NCI-H510A treated with DMSO at 0.1 percent for 48 hours (cell line): ENCODE measurements at regions not wholly inside any gene's neighbourhood (a gene's known extent, or its start where the extent isn't known, plus 50 kb on each side); places are given as distances from the start of the nearest gene placed in this dataset.

Experiments
- DNase-seq: peaks from one replicate; lab custom pipeline; 2025; lab: John Stamatoyannopoulos, UW

- peak; percentile 35 for DNase-seq
Observed at GRCh38 chr18:78528411-78529258, 451.0 kb upstream of the SALL3 start.

- no peak for DNase-seq
Observed at GRCh38 chr18:78531637-78532036, 448.0 kb upstream of the SALL3 start.

- DNase-seq, result no peak
Observed at GRCh38 chr18:78538669-78539440, 440.8 kb upstream of the SALL3 start.

DNA sequence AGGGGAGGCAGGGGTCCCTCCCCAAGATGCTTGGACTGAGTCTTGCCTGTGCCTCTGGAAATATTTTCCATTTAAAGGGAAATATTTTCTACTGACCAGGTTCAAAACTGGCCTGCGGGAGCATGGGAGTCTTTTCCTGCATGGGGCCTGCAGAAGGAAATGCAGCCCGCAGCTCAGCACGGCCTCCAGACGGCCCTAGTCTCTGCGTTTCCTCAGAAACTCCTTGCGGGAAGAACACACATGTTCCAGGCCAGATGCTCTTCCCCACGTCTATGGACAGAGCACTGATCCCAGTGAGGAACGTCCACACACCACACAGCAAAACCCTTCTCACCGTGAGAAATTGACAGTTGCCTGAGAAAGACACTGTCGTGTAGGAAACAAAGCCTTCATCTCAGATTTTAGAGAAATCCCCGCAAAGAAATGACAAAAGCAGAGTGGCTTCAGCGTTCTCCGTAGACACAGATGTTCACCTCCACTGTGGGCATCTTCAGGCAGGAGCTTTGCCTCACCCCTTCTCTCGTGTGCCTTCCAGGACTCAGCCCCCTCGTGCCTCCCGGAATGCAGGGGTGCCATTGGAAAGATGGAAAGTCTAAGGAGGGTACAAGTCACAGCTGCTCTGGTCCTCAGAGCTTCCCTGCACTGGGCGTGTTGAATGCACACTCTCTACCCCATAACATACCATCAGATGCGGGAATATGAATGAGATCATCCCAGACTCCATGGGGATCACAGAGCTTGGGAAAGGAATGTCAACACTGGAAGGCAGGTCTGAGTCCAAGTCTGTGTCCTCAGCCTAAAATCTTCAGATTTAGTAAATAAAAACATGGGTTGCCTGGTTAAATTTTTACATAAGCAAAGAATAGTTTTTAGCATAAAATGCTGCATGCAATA lies 438.7 kb upstream of the SALL3 start:
- DNase-seq, result no peak

- DNase-seq, result no peak
Observed at GRCh38 chr18:78542204-78542603, 437.4 kb upstream of the SALL3 start.

DNA sequence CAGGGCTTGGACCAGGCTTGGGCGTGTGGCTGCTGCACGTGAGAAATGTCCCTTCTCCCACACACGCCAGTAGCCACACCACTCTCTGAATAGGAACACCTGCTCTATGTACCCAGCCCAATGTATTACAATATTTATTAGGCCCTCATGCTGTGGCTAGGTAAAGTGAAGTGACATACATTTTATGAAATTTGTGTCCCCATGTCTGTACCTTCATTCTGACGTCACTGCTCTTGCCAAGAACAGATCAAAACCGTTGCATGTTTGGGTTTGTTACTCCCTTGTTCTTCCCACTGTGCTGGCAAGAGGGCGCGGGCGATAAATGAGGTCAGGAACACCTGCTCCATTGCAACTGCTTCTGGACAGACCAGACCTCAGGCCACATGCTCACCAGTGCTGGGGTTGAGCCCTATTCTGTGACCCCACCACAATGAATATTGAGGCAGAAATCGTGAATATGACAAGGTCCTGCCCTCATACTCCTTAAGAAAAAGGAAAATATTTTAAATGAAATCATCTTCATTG lies 436.4 kb upstream of the SALL3 start:
- DNase-seq, result no peak

GRCh38 chr18:78546281-78546680 lies 433.3 kb upstream of the SALL3 start:
- DNase-seq, result no peak

DNA sequence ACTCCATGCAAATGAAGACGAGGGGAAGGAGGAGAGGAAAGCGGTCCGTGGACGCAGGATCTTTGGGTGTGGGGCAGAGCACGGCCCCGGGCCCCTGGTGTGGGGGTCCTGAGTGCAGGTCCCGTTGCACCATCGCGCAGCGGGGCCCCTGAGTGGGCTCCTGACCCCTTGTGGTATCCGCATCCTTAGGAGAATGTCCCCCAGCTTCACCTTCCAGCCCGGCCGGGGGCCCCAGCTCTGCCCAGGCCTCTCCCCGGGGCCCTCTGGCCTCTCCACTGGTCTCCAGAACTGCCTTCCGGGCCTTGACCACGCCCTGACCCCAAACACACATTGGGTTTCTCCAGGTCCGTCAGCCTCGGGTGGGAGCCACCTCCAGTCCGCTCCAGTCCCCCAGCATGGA lies 431.8 kb upstream of the SALL3 start:
- DNase-seq, result no peak

GRCh38 chr18:78548261-78549058 lies 431.2 kb upstream of the SALL3 start:
- no peak for DNase-seq

- DNase-seq, result no peak
Observed at GRCh38 chr18:78549971-78550370, 429.6 kb upstream of the SALL3 start.

DNA sequence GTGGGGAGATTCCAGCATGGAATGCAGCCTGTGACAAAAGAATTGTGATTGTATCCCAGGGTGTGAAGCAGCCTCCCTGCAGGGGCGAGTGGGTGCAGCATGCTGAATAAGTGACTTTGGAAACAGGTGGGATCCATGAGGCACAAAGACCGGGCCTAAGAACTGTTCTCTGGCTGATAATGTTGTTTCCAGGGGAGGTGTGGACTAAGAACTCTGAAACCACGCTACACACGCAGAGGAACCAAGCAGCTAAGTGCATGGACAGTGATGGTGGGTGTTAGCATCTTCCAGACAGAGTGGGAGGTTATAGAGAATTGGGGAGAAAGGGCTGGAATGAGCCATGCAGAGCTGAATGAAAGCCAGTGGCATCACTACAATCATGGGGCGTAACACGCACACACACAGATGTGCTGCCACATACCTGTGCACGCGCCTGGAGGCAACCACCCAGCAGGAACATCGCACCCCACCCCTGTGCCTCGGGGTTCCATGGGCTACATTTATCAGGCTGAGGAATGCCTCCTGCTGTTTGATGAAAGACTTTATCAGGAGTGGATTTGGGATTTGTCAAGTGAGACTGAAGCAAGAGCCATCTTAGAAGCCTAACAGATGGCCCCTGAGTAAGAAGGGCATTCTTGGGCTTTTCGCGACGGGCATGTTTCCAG lies 424.5 kb upstream of the SALL3 start:
- no peak for DNase-seq

DNA sequence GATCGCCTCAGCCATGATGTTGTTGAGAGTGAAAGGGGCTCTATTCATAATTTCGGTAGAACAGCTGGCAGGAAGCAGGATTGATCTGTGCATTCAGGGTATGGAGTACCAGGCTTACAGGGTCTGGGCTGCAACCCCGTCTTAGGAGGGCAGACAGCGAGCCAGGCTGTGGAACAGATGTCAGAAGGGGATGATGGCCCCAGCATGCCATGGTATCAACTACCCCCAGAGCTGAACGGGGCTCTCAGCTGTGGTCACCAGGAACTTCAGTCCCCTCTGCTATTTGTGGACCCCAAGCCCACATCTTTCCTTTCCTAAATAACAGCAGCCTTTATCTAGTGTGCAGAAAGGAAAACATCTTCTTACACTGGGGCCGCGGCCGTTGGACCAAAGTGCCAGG lies 422.2 kb upstream of the SALL3 start:
- no peak for DNase-seq

DNA sequence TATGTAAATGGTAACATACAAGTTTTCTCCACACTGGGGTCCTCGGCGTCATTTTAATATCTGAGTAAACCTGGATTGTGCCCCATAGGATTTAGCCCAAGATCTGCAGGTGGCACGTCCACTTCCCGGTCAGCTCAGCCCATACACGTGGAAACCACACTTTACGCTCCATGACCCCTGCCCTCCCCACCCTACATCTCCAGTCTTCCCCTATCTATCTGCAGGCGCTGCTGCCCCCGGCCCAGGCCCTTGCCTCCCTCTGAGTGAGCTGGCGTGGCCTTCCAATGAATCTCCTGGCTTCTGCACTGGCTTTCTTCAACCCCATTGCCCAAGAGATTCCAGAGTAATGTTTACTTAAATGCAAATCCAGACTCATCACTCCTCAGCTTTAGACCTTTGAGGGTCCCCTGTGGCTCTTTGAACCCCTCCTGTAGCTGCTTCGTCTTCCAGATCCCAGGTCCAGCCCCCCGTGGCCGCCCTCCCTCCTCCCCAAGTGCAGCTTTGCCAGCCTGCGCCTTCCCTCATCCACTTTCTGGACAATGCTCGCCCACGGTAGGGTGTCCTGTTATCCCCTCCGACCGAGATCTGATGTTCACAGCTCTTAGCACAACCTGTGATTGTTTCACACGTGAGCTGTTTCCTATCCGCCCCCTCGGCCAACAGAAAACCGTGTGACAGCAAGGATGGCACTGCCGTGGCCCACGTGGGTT lies 421.4 kb upstream of the SALL3 start:
- no peak for DNase-seq

GRCh38 chr18:78558948-78559347 lies 420.7 kb upstream of the SALL3 start:
- no peak for DNase-seq

DNA sequence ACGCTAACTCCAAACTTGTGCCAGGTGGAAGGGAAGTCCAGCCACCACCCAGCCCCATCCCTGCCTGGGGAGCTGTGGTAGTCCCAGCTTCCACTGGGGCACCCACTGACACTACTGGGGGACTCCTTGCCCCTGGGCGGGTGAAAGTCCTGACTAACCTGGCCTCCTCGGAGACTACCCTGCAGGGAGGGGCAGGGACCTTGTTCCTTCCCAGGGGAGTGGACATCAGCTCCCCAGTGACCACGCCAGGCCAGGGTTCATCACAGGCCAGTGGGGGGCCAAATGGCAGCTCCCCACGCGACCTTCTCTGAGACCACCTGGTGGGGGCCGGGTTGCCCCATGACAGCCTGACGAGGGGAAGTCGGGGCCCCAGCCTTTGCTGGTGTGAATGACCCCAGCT lies 420.0 kb upstream of the SALL3 start:
- no peak for DNase-seq

GRCh38 chr18:78561757-78562510 lies 417.7 kb upstream of the SALL3 start:
- no peak for DNase-seq

GRCh38 chr18:78562531-78562961 lies 417.1 kb upstream of the SALL3 start:
- no peak for DNase-seq

DNA sequence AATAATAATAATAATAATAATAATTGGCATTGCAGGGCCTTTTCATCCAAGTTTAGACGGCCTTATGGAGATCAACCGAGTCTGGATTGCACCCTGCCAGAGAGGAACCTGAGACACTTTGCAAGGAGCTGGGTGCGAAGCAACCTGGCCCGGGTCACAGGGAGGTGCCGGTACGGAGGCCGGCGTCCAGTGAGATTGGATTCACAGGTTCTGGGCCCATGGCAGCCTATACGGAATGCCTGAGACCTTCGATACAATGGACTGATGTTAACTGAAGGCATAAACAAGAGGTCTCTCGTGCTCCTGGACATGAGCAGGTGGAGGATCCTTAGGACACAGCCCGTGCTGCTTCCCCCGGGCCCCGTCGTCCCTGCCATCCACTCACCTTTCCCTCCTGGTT lies 416.5 kb upstream of the SALL3 start:
- DNase-seq, result no peak

DNA sequence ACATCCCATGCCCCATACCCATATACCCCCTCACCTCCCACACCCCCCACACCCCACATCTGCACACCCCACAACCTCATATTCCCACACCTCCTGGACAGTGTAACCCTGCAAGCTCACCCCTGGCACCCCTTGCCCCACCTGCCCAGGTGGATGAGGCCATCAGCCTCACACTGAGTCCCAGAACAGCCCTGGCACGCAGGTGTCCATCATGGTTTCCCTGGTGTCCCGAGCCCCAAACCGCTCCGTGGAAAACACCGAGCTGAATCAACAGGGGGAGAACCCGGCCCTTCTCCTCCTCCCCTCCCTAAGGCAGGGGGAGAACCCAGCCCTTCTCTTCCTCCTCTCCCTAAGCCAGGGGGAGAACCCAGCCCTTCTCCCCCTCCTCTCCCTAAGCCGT lies 415.6 kb upstream of the SALL3 start:
- DNase-seq, result no peak
